Endothelial cell of umbilical vein (primary cell): ENCODE measurements at regions not wholly inside any gene's neighbourhood (a gene's known extent, or its start where the extent isn't known, plus 50 kb on each side); places are given as distances from the start of the nearest gene placed in this dataset.

Experiments
- BruUV-seq: library from RNA; stranded (reverse); fragments of 400-500 nt; replicated peaks from 2 replicates; lab custom pipeline; 2021; lab: Mats Ljungman, UMichigan
- CTCF ChIA-PET: fragments of 300-600, 350-600 bp; sonication (Branson Sonifier 250); formaldehyde crosslinking; loops from one replicate; lab custom pipeline; 2021; ENCODE audit warnings: antibody characterized with exemption, inconsistent platforms; lab: Charles Lee
- POLR2A ChIA-PET: fragments of 300-600, 350-600 bp; sonication (Branson Sonifier 250); formaldehyde crosslinking; loops from one replicate; lab custom pipeline; 2021; ENCODE audit warnings: antibody characterized with exemption, inconsistent platforms; lab: Charles Lee
- DNase-seq: peaks from one replicate; pipeline ENCODE4 v3.0.0-alpha.2; 2011; ENCODE audit warnings: low read depth, low spot score
- FAIRE-seq: peaks from 2 replicates; lab custom pipeline; 2011; peaks lifted over from hg19 to GRCh38; lab: Jason Lieb, UNC
- H2AFZ ChIP-seq: 2 replicates; pipeline ENCODE4 v1.6.0; 2012; ENCODE audit warnings: low read depth, low read length, control low read depth, inconsistent platforms
- H3K27ac ChIP-seq: 2 replicates; pipeline ENCODE4 v1.5.1; 2011; ENCODE audit warnings: low read depth, mild to moderate bottlenecking, control low read depth, low read length, moderate library complexity; ENCODE audit not compliant: insufficient read depth
- H3K27me3 ChIP-seq, 2 experiments: 2 replicates each; pipeline versions ENCODE4 v1.6.0 to v1.6.1; 2011; ENCODE audit warnings: low read length in 2 of 2, mixed read lengths in 1 of 2; ENCODE audit not compliant: control insufficient read depth in 2 of 2, insufficient read depth in 2 of 2
- H3K36me3 ChIP-seq, 2 experiments: 2 replicates in 1 of 2; 3 replicates in 1 of 2; pipeline ENCODE4 v1.5.1; 2011; ENCODE audit warnings: low read length in 2 of 2, mild to moderate bottlenecking in 1 of 2, moderate library complexity in 1 of 2; ENCODE audit not compliant: control insufficient read depth in 2 of 2, insufficient read depth in 2 of 2; ENCODE audit errors: extremely low read depth in 1 of 2
- H3K4me1 ChIP-seq: 3 replicates; pipeline ENCODE4 v1.5.1; 2011; ENCODE audit warnings: mild to moderate bottlenecking, low read length; ENCODE audit not compliant: control insufficient read depth, insufficient read depth; ENCODE audit errors: extremely low read depth
- H3K4me2 ChIP-seq: 2 replicates; pipeline ENCODE4 v1.6.1; 2011; ENCODE audit warnings: low read length, control low read depth, mixed read lengths; ENCODE audit not compliant: insufficient read depth
- H3K4me3 ChIP-seq, 3 experiments: fragments of 200-600 bp in 1 of 3; sonication (generic), shearing (Covaris generic) in 1 of 3; replicated peaks in 1 of 3; 2 replicates each; pipeline ENCODE4 v1.5.1; 2011 to 2016; ENCODE audit warnings: control low read depth in 3 of 3, low read length in 3 of 3, mild to moderate bottlenecking in 2 of 3, inconsistent platforms in 1 of 3, low read depth in 1 of 3, moderate library complexity in 1 of 3; ENCODE audit not compliant: insufficient read depth in 1 of 3
- H3K79me2 ChIP-seq: 2 replicates; pipeline ENCODE4 v1.6.0; 2012; ENCODE audit warnings: low read length, inconsistent platforms; ENCODE audit not compliant: control insufficient read depth, insufficient read depth
- H3K9ac ChIP-seq: replicated peaks from 2 replicates; pipeline ENCODE3; 2011; ENCODE audit warnings: low read length, control low read depth; ENCODE audit not compliant: insufficient read depth; ENCODE audit errors: extremely low read depth
- H3K9me1 ChIP-seq: replicated peaks from 3 replicates; pipeline ENCODE4 v1.6.0; 2011; ENCODE audit warnings: mild to moderate bottlenecking, low read length; ENCODE audit not compliant: control insufficient read depth, insufficient read depth; ENCODE audit errors: extremely low read depth
- H3K9me3 ChIP-seq: replicated peaks from 2 replicates; pipeline ENCODE4 v1.5.1; 2012; ENCODE audit warnings: low read length, inconsistent platforms; ENCODE audit not compliant: control insufficient read depth, insufficient read depth
- H4K20me1 ChIP-seq: replicated peaks from 2 replicates; pipeline ENCODE3; 2011; ENCODE audit warnings: mild to moderate bottlenecking, low read length; ENCODE audit not compliant: control insufficient read depth, insufficient read depth; ENCODE audit errors: extremely low read depth
- CTCF ChIP-seq, 2 donors: IDR thresholded peaks; 1 replicate in 1 of 2; 2 replicates in 1 of 2; pipeline ENCODE4 v1.5.1; 2011; ENCODE audit warnings: low read length in 2 of 2, mild to moderate bottlenecking in 2 of 2, moderate library complexity in 2 of 2, control low read depth in 1 of 2, inconsistent platforms in 1 of 2, low read depth in 1 of 2; ENCODE audit not compliant: insufficient read depth in 1 of 2; ENCODE audit errors: extremely low read depth in 1 of 2
- EZH2 ChIP-seq: IDR thresholded peaks from 2 replicates; pipeline ENCODE4 v1.6.1; 2012; ENCODE audit warnings: borderline replicate concordance, low read depth, mild to moderate bottlenecking, moderate library complexity, low read length, inconsistent platforms; ENCODE audit not compliant: severe bottlenecking
- FOS ChIP-seq: IDR thresholded peaks from 2 replicates; pipeline ENCODE4 v1.6.1; 2011; ENCODE audit warnings: mild to moderate bottlenecking, low read length, moderate library complexity, borderline replicate concordance; ENCODE audit not compliant: insufficient read depth
- GATA2 ChIP-seq: IDR thresholded peaks from 2 replicates; pipeline ENCODE4 v1.7.0; 2011; ENCODE audit warnings: low read depth, mild to moderate bottlenecking, moderate library complexity, mixed read lengths, low read length; ENCODE audit not compliant: insufficient read length, insufficient read depth
- JUN ChIP-seq: IDR thresholded peaks from 2 replicates; pipeline ENCODE4 v1.6.1; 2011; ENCODE audit warnings: borderline replicate concordance, low read depth; ENCODE audit not compliant: insufficient read length, insufficient read depth
- MAX ChIP-seq: IDR thresholded peaks from 2 replicates; pipeline ENCODE4 v1.6.1; 2011; ENCODE audit not compliant: insufficient read depth, insufficient read length
- MYC ChIP-seq: IDR thresholded peaks from one replicate; pipeline ENCODE4 v1.6.1; 2011; ENCODE audit warnings: mild to moderate bottlenecking, low read depth, low read length
- POLR2A ChIP-seq: IDR thresholded peaks from 2 replicates; pipeline ENCODE4 v1.6.1; 2012; ENCODE audit warnings: low read depth, mild to moderate bottlenecking, control low read depth, low read length
- POLR2AphosphoS5 ChIP-seq: IDR thresholded peaks from 2 replicates; pipeline ENCODE4 v1.6.1; 2012; ENCODE audit warnings: low read depth, mild to moderate bottlenecking, control low read depth, low read length, moderate library complexity; ENCODE audit not compliant: insufficient read depth
- dilution Hi-C: fragments of 300-500 bp; cut with MboI; formaldehyde crosslinking; loops from one replicate; pipeline ENCODE4 v1.15.0; 2019; ENCODE audit warnings: low sequenced_read_pairs; ENCODE audit not compliant: extremely low pct_ligation_motif_present
- intact Hi-C: fragments of 100-400 bp; cut with micrococcal nuclease; formaldehyde crosslinking; loops from one replicate; pipeline ENCODE4 v1.10.0; 2022

- Histone ChIP-seq H3K4me3 (no peak overlapping the region), H3K9ac (no peak overlapping the region), H2AFZ (no peak overlapping the region), H3K27ac (no peak overlapping the region), H3K27me3 (no peaks in the 10 kb centered on the region), H3K4me2 (no peak overlapping the region), H3K36me3 (no peaks in the 10 kb centered on the region), H3K79me2 (no peaks in the 10 kb centered on the region), H3K4me1 (no peaks in the 10 kb centered on the region), H4K20me1 (no peaks in the 10 kb centered on the region), H3K9me1 (no peaks in the 10 kb centered on the region), H3K9me3 (no peaks in the 10 kb centered on the region)
- intact Hi-C loops (no loop called here), dilution Hi-C loops (no loop called here)
- no peak for FAIRE-seq
- no TSS peak for BruUV-seq
- TF ChIP-seq JUN = no peak
- TF ChIP-seq MAX = no peak
- no peak for TF ChIP-seq POLR2AphosphoS5
- TF ChIP-seq FOS = no peak
- TF ChIP-seq POLR2A = no peak
- TF ChIP-seq MYC = no peak
- no peak for TF ChIP-seq EZH2
- no peak for TF ChIP-seq GATA2
- no peak for TF ChIP-seq CTCF (IDR thresholded peaks at IDR 0.05; ENCODE audit: extremely low read depth in 1 of 2, insufficient read depth in 1 of 2, low read depth in 1 of 2, low read length in 2 of 2)
- ChIA-PET POLR2A (no interaction called here), CTCF (no interaction called here)
- DNase-seq = no peak
Measured at GRCh38 chr5:52392321-52392720, 395.4 kb upstream of the ITGA1 start.
